ENCODE measurements at regions not wholly inside any gene's neighbourhood (a gene's known extent, or its start where the extent isn't known, plus 50 kb on each side); places are given as distances from the start of the nearest gene placed in this dataset.

- TF ChIP-seq CHD7 (IDR thresholded peaks at IDR 0.05; ENCODE audit: insufficient replicate concordance, low read length) (no peak), RNF2 (IDR thresholded peaks at IDR 0.05; ENCODE audit: borderline replicate concordance, low read depth, low read length, missing control alignments, poor library complexity, severe bottlenecking) (no peak), SP2 (IDR thresholded peaks at IDR 0.05; ENCODE audit: low read length) (no peak), TAF7 (optimal IDR thresholded peaks at IDR 0.05; ENCODE audit: borderline replicate concordance, low read depth, low read length) (no peak), NRF1 (IDR thresholded peaks at IDR 0.05; ENCODE audit: low read depth, low read length) (no peak), BRCA1 (IDR thresholded peaks at IDR 0.05; ENCODE audit: low read depth, low read length) (no peak), SP4 (IDR thresholded peaks at IDR 0.05; ENCODE audit: low read length) (no peak), CBX5 (IDR thresholded peaks at IDR 0.05; ENCODE audit: low read depth, low read length) (no peak), RBBP5 (IDR thresholded peaks at IDR 0.05; ENCODE audit: borderline replicate concordance, low read depth, low read length) (no peak), SP1 (IDR thresholded peaks at IDR 0.05; ENCODE audit: low read depth, low read length) (no peak), TBP (IDR thresholded peaks at IDR 0.05; ENCODE audit: low read depth, low read length) (no peak), EGR1 (IDR thresholded peaks at IDR 0.05; ENCODE audit: borderline replicate concordance, low read depth, low read length) (no peak), GABPA (IDR thresholded peaks at IDR 0.05; ENCODE audit: borderline replicate concordance, insufficient read depth, low read length) (no peak)
Measured at GRCh38 chr10:114885443-114885842, 52.6 kb upstream of the TRUB1 start (continued).
